ENCODE measurements at regions not wholly inside any gene's neighbourhood (a gene's known extent, or its start where the extent isn't known, plus 50 kb on each side); places are given as distances from the start of the nearest gene placed in this dataset.

DNA sequence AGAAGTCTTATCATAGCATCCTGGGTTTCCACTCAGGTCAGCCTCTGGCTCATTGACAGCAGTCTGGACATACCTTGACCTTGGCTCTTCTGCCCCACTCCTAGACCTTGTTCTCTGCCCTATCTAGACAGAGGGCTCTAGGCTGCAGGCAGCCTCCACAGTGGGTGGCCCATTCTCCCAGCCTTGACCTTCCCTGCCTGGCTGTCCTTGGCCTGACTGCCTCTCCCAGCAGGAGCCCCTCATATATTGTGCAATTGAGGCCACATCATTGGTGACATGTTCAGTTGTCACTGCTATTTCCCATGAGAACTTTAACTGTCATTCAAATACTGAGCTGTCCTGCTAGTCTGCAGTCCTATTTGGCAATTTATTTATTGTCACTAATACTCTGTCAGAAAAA, 503.4 kb downstream of the PLXNA4 start:
- no peak for DNase-seq

DNA sequence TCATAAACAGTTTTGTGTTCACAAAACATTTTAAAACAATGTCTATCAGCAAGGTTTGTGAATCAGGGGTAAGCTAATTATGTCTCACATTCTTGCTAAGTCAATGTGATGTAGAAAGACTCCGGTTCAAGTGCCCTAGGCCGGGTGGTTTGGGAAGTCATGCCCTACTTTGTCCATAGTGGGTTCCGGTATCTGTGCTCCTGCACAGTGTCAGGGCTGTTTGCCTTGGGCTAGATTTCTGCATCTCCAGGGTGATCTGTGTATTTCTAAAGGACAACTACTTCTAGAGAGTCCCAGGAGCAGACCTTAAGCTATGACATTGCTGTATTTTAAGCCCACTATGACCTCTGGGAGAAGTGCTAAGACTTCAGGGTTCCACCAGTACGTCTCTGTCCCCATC, 504.1 kb downstream of the PLXNA4 start:
- no peak for DNase-seq

DNA sequence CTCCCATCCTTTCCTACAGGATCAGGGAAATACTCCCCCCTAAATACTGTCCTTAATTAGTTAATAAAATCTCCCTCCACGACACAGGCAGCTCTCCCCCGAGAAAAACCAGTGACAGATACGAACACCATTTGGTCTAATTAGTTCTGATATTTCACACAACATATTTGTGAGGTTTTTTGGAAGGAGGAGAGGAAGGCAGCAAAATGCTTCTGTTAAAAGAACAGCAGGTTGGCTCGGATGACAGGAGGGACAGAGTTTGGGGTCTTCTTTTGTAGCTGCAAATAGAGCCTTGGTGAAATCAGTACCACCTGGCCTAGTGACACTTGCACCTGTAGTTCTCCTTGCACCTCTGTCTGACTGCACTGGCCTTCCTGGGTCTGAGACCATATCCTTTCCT, 507.0 kb downstream of the PLXNA4 start:
- DNase-seq: no peak

DNA sequence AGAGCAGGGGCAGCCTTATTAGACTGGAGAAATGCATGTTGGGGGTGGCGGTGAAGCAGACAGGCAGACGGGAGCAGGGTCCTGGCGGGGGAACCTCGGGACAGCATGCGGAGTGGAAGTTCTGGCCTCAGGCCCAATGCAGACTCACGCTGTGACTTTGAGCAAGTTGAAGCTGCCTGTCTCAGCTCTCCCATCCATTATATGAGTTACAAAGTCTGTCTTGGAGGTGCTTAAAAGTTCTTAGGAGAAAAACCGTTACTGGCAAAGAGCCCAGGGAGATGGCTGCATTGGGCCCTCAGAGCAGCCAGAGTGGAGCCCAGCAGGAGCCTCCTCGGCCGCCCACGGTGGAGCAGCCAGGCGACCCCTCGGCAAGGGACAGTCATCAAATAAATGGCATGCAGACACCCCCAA, 509.5 kb downstream of the PLXNA4 start:
- no peak for DNase-seq

DNA sequence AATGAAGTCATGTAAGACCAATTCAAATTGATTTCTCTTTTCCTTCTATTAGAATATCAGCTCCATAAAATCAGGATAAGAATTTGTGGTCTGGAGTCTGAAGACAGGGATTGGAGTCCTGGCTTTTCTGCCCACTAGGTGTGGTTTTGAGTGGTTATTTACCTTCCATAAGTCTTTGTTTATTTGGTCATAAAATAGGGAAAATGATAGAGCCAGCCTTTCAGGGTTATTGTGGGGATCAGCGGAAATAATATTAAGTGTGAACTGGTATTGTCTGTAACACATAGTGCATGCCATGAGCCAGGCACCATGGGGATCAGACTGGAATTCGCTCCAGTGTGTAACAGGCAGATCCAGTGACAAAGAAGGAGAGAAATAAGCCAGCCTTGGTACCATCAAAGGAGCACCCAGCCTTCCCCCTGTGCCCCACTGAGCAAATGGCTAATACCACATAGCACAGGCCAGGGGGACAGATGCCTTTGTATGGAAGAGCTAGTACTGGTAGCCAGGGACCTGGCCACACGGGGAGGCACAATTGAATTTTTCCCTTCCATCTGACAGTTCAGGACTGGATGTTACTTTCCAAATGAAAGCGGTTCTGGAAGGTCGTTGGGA, 509.7 kb upstream of the PODXL start:
- DNase-seq: no peak

DNA sequence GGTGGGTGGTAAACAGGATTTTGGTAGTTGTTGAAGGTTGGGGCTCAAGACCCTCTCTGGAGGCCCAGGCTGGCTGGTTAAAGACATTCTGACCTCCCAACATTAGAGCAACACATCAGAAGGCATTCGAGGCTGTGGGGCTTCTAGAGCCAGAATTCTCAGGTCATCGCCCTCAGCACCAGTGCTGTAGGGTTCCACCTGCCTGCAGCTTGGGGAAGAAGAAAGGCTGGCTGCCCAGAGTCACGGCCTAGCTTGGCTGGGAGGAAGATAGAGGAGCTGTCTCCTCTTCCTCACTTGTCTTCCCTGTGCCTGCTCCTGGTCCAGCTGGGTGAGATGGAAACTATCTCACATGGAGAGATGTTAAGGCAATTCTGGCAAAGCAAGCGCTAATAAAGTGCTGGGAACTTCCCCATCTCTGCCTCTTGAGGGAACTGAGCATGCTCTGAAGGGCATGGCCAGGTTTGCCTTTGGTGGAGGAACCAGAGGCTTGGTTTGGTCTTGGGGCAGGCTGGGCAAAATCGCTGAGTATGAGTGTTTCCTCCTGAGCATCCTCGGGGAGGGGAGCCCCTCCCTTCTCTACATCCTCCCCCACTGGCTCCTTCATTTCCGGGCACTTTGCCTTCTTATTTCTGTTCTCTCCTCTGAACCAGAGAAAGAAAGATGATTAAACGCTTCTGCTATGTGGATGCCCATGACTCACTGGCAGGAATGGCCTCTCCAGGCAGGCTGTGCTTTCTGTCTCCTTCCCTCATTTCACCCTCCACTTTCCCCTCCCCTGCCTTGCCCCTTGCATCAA, 509.0 kb upstream of the PODXL start:
- DNase-seq: no peak

DNA sequence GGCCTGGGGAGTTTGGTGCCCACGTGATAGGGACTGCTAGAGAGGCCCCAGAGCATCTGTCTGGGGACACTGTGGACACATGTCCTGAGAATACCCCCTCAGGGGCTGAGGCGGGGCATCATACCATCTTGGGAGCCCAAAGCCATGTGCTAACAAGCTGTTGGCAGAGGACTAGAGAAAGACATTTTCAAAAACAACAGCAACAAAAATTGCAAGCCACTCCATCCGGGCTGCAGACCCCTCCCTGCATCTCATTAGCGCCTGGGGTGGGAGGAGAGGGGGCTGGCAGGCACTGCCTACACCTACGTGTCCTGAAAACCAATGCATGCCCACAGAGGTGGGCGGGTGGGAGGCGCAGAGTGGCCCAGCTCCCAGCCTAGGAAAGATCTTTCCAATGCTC, 507.4 kb upstream of the PODXL start:
- DNase-seq: no peak

DNA sequence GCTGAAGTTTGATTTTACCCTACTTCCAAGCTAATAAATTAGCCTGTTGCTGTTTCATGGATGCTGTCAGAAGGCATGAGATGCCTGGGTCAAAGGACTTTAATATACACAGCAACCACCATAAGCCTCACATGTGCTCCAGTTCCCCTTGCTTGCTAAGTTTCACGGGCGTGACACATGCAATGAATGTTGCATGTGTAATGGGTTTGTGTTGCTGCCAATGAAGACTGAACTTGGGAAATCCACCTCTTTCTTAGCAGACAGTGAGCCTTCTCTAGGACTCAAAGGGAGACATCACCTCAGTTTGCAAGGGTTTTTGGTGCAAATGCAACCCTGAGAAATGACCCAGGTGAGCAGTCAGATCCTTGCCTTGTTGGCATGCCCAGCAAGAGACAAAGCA, 505.5 kb upstream of the PODXL start:
- DNase-seq: no peak

DNA sequence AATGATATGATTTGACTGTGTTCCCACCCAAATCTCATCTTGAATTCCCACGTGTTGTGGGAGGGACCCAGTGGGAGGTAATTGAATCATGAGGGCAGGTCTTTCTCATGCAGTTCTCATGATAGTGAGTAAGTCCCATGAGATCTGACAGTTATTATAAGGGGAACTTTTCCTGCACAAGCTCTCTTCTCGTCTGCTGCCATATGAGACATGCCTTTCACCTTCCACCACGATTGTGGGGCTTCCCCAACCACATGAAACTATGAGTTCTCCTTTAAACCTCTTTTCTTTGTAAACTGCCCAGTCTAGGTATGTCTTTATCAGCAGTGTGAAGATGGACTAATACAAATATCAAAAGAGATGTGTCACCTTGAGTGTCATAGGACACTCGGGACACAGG, 502.7 kb upstream of the PODXL start:
- DNase-seq: no peak

DNA sequence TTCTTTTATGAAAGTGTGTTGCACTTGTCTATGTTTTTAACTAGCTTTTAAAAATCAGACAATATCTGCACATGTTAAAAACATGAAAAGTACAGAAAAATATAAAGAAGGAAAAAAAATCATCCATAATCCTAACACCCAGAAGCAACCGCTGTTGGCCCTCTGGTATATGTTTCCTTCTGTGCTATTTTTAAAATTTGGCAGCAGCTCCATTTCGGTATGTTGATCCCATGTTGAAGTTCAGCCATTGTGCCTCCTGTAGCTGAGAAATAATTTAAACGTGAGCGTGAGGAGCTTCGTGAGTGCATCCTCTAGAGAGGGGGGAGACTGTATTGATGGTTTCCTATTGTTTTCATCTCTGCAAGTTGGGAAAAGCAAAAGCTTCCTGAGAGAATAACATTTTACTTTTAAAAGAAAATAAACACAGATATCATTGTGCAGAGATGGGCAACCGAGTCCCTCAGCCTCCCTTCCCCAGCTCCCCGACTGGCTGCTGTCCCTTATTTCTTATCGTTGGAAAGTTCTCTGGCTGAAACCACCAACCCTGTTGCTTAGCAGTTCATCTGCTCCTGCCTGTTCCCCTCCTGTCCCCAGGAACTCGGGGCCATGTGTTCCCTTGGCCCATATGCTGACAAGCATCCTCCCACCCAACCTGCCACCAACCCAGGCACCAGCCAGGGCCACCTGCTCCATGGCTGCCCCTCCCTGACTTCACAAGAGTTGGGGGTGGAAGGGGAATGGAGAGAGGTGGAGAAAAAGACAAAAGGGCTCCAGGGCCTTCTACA, 499.1 kb upstream of the PODXL start:
- DNase-seq: no peak

DNA sequence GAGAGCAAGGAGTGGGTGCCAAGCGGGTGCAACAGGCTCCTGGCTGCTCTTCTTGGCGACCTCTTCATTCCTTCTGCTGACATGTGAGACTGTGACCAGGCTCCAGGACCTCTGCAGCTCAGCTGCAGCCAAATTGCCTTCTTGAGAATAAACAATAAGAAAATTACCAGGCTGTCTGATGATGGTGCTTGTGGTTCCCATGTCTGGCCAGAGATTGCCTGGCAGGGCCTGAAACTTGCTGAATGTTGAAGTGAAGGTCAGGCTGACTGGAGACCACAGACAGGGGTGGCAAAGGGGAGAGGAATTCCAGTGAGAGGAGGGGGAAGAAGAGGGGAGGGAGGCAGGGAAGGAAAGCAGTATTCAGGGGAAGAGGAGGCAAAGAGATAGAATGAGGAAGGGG, 497.4 kb upstream of the PODXL start:
- DNase-seq: no peak

- DNase-seq: no peak
Observed at GRCh38 chr7:132051311-132051710, 494.9 kb upstream of the PODXL start.

GRCh38 chr7:132049462-132050304, 493.3 kb upstream of the PODXL start:
- DNase-seq: peak in 1 of 2 donors; percentile 6

DNA sequence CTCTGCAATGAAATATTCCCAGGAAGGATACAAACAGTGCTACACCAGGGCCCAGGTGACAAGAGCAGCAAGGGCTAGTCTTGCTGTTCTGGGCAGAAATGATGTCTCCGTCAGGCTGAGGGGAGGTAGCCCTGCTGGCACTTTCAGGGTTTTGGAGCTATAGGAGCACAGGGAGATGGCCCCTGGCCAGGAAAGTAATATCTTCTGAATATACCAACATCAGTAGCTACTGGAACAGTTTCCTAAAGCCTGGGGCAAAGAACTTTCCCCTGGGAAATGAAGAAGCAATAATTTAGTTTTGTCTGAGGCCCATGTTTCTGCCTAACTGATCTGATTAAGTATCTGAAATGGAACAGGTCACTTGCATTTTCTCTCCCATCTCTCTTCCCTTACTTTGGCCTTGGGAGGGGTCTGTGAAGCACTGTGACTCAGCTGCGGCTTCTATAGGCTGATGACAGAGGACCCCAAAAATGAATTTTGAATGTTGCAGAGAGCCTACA, 489.1 kb upstream of the PODXL start:
- DNase-seq: no peak

- DNase-seq: no peak
Observed at GRCh38 chr7:132045002-132045401, 488.6 kb upstream of the PODXL start.

GRCh38 chr7:132044247-132044646, 487.8 kb upstream of the PODXL start:
- DNase-seq: no peak

GRCh38 chr7:132041108-132041507, 484.7 kb upstream of the PODXL start:
- no peak for DNase-seq

DNA sequence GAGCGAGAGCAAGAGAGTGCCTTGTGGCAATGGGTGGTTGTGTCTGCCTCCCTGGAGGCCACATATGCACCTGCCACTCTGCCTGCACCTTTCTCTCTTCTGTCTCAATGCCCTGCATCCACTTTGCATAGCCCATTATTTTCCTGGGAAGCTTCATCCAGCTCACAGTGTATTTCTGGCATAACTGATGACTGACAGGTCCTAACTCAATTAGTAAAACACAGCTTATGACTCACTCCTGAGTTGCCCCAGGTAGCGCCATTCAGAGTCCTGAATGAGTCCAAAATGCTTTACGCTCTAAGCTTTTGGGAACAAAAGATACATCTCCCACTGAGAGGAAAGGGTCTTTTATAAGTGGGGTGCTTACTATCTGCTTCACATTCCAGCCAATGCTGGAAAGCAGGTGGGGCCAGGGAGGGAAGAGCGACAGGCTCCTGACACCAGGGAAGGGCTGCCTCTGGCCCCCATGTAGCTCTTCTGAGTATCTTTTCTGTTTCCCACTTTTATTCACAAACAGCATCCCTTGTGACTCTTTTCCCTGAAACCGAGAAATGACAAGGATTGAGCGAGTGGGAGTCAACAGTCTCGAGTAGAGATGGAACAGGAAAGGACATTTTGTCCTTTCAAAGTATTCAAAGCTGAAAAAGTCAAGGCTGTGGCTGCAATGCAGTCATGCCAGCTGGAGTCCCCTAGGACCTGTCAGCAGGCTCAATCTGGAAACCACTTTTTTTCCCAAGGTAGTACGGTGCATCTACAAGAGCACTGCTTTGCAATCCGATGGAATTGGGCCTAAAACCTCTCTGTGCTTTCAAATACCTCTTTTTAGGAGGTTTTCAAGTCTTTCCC, 479.3 kb upstream of the PODXL start:
- DNase-seq: no peak

DNA sequence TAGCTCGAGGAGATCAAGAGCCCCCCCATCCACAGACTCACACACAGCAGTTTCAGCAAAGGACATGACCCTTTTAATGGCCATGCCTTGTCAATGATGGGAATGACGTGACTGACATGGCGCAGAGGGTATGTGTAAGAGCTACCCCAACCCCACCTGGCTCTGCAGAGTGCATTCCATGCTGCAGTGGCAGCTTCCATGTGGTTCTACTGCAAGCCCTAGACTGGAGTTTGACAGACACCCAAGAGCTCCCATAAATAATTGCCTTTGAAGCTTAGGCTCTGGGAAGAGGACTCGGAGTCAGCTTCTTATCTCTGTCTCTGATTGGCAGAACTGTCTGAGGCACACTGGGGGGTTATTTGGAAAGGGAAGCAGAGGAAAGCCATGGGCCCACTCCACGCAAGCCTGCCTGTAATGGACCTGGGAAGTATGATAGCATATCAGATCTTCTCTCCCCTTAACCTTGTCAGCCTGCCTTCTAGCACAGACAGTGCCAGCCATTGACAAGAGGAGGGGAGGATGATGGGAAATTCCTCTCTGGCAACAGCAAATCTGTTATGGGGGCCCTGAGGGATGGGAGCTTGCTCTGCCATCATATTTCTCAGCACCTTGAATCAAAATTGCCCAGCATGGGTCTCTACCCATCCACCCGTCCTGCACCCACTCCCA, 478.5 kb upstream of the PODXL start:
- DNase-seq: no peak

DNA sequence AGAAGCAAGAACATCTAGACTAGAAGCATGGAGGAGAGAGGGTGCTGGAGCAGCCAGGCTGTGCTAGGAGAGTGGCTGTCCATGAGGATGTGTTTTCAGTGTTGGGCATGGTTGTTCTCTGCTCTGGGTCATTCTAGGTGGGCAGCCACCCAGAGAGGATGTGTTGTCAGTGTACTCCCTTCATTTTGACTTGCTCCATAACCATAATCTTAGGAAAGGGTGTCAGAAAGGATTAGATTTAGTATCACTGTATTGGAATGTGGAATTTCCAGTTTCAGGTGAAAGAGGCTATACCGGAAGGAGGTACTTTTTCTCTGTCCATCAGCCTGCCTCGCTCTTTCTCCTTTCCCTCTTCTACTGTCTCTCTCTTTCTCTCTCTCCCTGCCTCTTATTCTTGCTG, 474.5 kb upstream of the PODXL start:
- no peak for DNase-seq

GRCh38 chr7:132030086-132030568, 473.7 kb upstream of the PODXL start:
- DNase-seq: no peak
